GM12872 (cell line): ENCODE measurements at regions not wholly inside any gene's neighbourhood (a gene's known extent, or its start where the extent isn't known, plus 50 kb on each side); places are given as distances from the start of the nearest gene placed in this dataset.

Experiments used
- TF ChIP-seq, protein P1 (sequence below): IDR thresholded peaks from 3 replicates; pipeline ENCODE4 v1.5.1; 2011; ENCODE audit warnings: low read depth, mild to moderate bottlenecking, low read length, moderate library complexity; ENCODE audit not compliant: insufficient read depth

DNA sequence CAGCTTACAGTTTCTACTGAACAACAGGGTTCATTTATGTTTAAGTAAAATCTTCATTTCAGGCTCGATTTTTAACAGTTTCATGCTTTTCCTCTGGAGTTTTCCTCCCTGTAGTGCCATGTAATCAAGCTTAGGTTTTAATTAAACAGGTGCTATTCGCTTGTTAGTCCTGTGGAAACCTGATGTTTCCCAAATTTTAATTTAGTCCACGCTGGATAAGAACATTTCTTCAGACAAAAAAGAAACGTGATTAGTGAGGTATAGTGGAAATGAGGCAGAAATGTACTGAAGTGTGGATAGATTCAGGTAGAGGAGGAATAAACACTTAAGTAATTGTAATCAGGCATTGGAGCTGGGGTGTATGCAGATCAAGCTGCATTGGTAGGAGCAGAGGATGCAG is 1217.5 kb downstream of the AACS start:
- TF ChIP-seq, protein P1, sequence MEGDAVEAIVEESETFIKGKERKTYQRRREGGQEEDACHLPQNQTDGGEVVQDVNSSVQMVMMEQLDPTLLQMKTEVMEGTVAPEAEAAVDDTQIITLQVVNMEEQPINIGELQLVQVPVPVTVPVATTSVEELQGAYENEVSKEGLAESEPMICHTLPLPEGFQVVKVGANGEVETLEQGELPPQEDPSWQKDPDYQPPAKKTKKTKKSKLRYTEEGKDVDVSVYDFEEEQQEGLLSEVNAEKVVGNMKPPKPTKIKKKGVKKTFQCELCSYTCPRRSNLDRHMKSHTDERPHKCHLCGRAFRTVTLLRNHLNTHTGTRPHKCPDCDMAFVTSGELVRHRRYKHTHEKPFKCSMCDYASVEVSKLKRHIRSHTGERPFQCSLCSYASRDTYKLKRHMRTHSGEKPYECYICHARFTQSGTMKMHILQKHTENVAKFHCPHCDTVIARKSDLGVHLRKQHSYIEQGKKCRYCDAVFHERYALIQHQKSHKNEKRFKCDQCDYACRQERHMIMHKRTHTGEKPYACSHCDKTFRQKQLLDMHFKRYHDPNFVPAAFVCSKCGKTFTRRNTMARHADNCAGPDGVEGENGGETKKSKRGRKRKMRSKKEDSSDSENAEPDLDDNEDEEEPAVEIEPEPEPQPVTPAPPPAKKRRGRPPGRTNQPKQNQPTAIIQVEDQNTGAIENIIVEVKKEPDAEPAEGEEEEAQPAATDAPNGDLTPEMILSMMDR, result no peak

- TF ChIP-seq, protein P1, result no peak
These were observed 1221.0 kb downstream of the AACS start for GRCh38 chr12:126286203-126286602.

- TF ChIP-seq, protein P1, result no peak
These were observed 1225.2 kb downstream of the AACS start for GRCh38 chr12:126290456-126290855.

DNA sequence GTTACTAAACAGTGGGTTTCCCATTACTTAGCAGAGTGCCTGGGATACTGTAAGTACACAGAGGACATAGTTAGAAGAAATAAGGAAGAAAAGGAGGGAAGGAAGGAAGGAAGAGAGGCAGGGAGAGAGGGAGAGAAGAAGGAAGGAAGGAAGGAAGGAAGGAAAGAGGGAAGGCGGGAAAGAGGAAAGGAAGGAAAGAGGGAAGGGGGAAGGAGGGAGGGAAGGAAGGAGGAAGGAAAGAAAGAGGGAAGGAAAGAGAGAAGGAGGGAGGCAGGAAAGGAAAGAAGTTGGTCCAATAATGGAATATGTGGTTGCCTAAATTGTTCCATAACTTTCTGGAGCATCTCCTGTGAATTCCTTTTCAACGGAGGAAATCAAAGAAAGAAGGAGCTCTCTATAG is 1230.4 kb downstream of the AACS start:
- TF ChIP-seq, protein P1, result no peak

DNA sequence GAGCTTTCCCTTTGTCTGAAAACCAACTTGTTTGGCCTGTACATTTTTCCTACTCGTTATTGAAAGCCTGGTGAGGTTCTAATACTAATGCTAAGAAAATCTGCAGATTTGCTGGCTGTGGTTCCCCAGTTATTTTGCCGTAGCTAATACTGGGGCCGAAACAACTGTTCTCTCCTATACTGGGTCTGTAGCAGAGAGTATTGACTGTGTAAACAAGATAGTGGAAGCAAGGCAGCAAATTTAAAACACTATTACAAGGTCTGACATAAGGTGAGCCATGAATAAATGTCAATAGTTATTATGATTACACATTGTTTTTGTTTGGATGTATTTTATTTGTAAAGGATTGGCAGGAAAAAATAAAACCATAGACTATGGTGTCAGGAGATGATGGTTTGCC is 1244.0 kb downstream of the AACS start:
- TF ChIP-seq, protein P1, result no peak

- TF ChIP-seq, protein P1, result no peak
These were observed 1247.2 kb downstream of the AACS start for GRCh38 chr12:126312457-126312856.

GRCh38 chr12:126316411-126316810 is 1251.2 kb downstream of the AACS start:
- TF ChIP-seq, protein P1, result no peak
